GM12864 (cell line): ENCODE measurements at regions not wholly inside any gene's neighbourhood (a gene's known extent, or its start where the extent isn't known, plus 50 kb on each side); places are given as distances from the start of the nearest gene placed in this dataset.

Experiments
- DNase-seq: peaks from one replicate; pipeline ENCODE4 v3.0.0-alpha.2; 2011; ENCODE audit warnings: low read depth
- H3K4me3 ChIP-seq: 2 replicates; pipeline ENCODE4 v1.5.1; 2011; ENCODE audit warnings: mild to moderate bottlenecking, low read depth, low read length, control low read depth
- CTCF ChIP-seq: IDR thresholded peaks from 2 replicates; pipeline ENCODE4 v1.5.1; 2011; ENCODE audit warnings: low read depth, mild to moderate bottlenecking, moderate library complexity, low read length, control low read depth, inconsistent platforms; ENCODE audit errors: missing control alignments

- no peak overlapping the region for H3K4me3 ChIP-seq
- no peak for DNase-seq
- no peak for TF ChIP-seq CTCF
Observed at GRCh38 chr6:106880952-106881351, 93.6 kb downstream of the CD24 start.

- no peak overlapping the region for H3K4me3 ChIP-seq
Observed at GRCh38 chr6:106875782-106876321, 98.7 kb downstream of the CD24 start.

GRCh38 chr6:106874481-106874880 lies 100.0 kb downstream of the CD24 start:
- no peak overlapping the region for H3K4me3 ChIP-seq
- no peak for DNase-seq
- TF ChIP-seq CTCF: no peak

More at GRCh38 chr6:106875782-106876321, 98.7 kb downstream of the CD24 start:
- DNase-seq: no peak
- no peak for TF ChIP-seq CTCF

DNA sequence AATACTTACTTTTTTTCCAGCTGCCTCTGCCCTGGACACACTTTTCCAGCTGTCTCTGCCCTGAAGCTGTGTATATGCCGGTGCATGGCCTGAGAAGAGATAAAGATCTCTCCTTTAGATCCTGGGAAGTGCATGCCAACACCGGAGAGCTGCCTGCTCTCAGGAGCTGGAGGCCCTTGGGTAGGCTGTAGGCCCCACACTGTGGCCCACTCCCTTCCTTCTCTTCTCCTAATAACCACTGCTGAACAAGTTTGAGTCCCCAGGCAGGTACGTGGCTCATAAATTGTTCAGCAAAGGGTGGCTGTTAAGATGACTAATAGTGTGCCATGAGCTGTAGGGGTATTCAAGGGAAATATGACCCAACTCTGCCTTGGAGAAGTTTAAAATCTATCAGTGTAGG lies 102.5 kb downstream of the CD24 start:
- TF ChIP-seq CTCF: no peak
- no peak overlapping the region for H3K4me3 ChIP-seq
- no peak for DNase-seq

DNA sequence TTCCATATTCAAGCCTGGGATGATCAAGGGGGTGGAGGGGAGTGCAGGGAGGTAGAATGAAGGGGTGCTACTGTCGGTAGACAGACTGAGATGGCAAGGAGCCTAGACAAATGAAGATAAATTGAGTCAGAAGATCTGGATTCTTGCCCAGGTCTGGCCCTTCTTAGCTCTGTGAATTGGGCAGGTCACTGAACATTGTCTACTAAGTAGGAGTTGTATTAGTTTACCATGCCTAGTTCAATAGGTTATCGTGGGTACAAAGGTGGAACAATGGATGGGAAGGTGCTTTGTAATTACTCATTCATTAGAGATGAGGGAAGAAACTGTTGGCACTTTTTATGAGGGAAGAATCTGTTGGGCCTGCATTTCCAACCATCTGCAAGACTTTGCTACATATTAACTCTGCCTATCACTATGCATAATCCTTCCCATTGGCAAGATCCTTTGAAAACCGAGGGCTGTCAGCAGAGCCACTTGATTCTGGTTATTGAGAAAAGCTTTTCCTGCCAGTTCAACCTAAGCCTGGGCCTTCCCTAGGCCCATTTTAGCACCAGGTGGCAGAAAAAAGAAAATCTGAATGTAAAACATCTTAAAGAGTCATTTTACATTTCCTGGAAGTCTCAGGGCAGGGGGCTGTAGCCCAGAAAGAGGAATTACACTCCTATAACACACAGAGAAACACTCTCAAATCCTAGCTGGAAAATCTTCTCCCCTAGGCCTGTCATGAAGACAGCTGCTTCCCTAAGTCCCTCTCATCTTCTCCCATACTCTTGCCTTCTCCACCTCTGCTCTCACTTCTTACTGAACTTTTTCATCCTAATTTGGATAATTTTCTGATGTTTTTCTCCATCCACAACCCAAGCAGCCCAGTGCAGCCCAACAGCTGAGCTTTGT lies 103.5 kb downstream of the CD24 start:
- no peak overlapping the region for H3K4me3 ChIP-seq
- DNase-seq: no peak
- TF ChIP-seq CTCF: no peak

DNA sequence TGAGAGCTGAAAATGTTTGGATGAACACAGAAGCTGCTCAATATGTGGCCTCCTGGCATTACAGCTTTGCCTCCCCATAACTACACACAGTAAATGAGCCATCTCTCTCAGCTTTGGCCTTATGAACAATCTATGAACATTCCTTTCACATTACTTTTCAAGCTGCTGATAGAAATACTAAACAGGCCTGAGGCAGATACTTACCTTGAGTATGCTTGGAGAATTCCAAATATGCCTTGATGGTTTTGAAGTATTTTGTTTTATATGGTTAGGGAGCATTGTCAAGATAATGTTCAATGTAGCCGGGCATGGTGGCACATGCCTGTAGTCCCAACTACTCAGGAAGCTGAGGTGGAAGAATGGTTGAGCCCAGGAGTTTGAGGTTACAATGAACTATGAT lies 104.5 kb downstream of the CD24 start:
- TF ChIP-seq CTCF: no peak
- H3K4me3 ChIP-seq: no peak overlapping the region
- no peak for DNase-seq
